ENCODE measurements at regions not wholly inside any gene's neighbourhood (a gene's known extent, or its start where the extent isn't known, plus 50 kb on each side); places are given as distances from the start of the nearest gene placed in this dataset.

DNA sequence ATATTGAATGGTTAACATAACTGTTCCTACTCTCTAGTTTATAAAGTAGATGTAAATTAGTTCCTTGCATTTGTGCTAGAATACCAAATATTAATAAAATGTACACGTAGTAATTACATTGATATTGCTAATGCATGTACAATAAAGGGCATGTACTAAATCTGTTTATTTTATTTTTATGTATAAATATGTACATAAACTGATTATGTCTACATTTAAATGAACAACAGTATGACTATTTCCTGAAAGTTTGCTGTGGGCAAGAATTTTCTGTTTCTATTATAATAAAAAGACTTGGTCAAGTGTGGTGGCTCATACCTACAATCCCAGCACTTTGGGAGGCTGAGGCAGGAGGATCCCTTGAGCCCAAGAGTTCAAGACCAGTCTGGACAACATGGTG, 257.2 kb upstream of the FOXN3 start:
- TF ChIP-seq, protein P1, sequence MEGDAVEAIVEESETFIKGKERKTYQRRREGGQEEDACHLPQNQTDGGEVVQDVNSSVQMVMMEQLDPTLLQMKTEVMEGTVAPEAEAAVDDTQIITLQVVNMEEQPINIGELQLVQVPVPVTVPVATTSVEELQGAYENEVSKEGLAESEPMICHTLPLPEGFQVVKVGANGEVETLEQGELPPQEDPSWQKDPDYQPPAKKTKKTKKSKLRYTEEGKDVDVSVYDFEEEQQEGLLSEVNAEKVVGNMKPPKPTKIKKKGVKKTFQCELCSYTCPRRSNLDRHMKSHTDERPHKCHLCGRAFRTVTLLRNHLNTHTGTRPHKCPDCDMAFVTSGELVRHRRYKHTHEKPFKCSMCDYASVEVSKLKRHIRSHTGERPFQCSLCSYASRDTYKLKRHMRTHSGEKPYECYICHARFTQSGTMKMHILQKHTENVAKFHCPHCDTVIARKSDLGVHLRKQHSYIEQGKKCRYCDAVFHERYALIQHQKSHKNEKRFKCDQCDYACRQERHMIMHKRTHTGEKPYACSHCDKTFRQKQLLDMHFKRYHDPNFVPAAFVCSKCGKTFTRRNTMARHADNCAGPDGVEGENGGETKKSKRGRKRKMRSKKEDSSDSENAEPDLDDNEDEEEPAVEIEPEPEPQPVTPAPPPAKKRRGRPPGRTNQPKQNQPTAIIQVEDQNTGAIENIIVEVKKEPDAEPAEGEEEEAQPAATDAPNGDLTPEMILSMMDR (IDR thresholded peaks at IDR 0.05), result no peak
- no peak for TF ChIP-seq POLR2A (IDR thresholded peaks at IDR 0.05)

Data from heart left ventricle (tissue), 13 donors.